HUES48 (cell line): ENCODE measurements at regions not wholly inside any gene's neighbourhood (a gene's known extent, or its start where the extent isn't known, plus 50 kb on each side); places are given as distances from the start of the nearest gene placed in this dataset.
"Not testable (repeated sequence)": the region's sequence is repeated elsewhere in the genome, so short reads cannot be mapped to it uniquely, and the experiment has no call there.

Source experiments
- H3K27ac ChIP-seq: one replicate; pipeline ENCODE4 v1.7.0; 2013; ENCODE audit warnings: low read depth, low read length, inconsistent platforms
- H3K27me3 ChIP-seq: 2 replicates; pipeline ENCODE4 v1.6.1; 2013; ENCODE audit warnings: mild to moderate bottlenecking, low read length; ENCODE audit not compliant: control insufficient read depth, insufficient read depth
- H3K36me3 ChIP-seq: 2 replicates; pipeline ENCODE4 v1.6.1; 2013; ENCODE audit warnings: low read length; ENCODE audit not compliant: control insufficient read depth, insufficient read depth
- H3K4me1 ChIP-seq: 2 replicates; pipeline ENCODE4 v1.6.1; 2013; ENCODE audit warnings: mild to moderate bottlenecking, low read length; ENCODE audit not compliant: control insufficient read depth, insufficient read depth
- H3K4me3 ChIP-seq: 2 replicates; pipeline ENCODE4 v1.5.1; 2013; ENCODE audit warnings: mild to moderate bottlenecking, low read depth, low read length
- H3K9ac ChIP-seq: 2 replicates; pipeline ENCODE4 v1.6.1; 2013; ENCODE audit warnings: mild to moderate bottlenecking, low read depth, low read length, moderate library complexity
- H3K9me3 ChIP-seq: 2 replicates; pipeline ENCODE4 v1.6.1; 2013; ENCODE audit warnings: low read length; ENCODE audit not compliant: control insufficient read depth, insufficient read depth

GRCh38 chr15:31707944-31708702 lies 322.2 kb upstream of the CHRNA7 start:
- not testable (repeated sequence) for H3K4me3 ChIP-seq, H3K36me3 ChIP-seq, H3K9ac ChIP-seq, H3K27me3 ChIP-seq, H3K27ac ChIP-seq, H3K9me3 ChIP-seq, H3K4me1 ChIP-seq

GRCh38 chr15:31708703-31709327 lies 321.5 kb upstream of the CHRNA7 start:
- not testable (repeated sequence) for H3K27ac ChIP-seq, H3K4me1 ChIP-seq, H3K4me3 ChIP-seq, H3K9ac ChIP-seq, H3K9me3 ChIP-seq, H3K36me3 ChIP-seq, H3K27me3 ChIP-seq

- H3K36me3 ChIP-seq, H3K4me3 ChIP-seq, H3K27ac ChIP-seq, H3K9me3 ChIP-seq, H3K4me1 ChIP-seq, H3K9ac ChIP-seq, H3K27me3 ChIP-seq: not testable (repeated sequence)
These were observed 320.8 kb upstream of the CHRNA7 start for GRCh38 chr15:31709479-31709878.

GRCh38 chr15:31710806-31711205 lies 319.5 kb upstream of the CHRNA7 start:
- not testable (repeated sequence) for H3K4me3 ChIP-seq, H3K27me3 ChIP-seq, H3K27ac ChIP-seq, H3K9ac ChIP-seq, H3K4me1 ChIP-seq, H3K36me3 ChIP-seq, H3K9me3 ChIP-seq

DNA sequence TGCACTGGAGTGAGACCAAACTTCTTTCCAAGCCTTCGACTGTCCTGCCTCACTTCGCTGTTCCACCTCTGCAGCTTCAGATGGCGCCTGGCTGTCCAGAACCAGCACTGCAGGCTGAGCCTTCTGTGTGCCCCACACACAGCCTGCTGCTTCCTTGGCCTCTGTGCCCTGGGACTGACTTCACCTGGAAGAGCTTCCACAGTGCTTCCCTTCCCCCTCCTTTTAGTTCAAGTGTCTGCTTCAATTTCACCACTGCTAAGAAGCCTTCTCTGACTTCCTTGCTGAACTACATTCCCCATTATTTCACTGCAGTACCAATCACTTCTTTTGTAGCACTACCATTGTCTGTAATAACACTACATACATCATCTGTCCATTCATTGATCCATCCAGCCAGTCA lies 315.1 kb upstream of the CHRNA7 start:
- not testable (repeated sequence) for H3K4me1 ChIP-seq, H3K27me3 ChIP-seq, H3K9ac ChIP-seq, H3K36me3 ChIP-seq, H3K27ac ChIP-seq, H3K4me3 ChIP-seq, H3K9me3 ChIP-seq

- not testable (repeated sequence) for H3K27me3 ChIP-seq
These were observed 311.7 kb upstream of the CHRNA7 start for GRCh38 chr15:31718625-31719024.

DNA sequence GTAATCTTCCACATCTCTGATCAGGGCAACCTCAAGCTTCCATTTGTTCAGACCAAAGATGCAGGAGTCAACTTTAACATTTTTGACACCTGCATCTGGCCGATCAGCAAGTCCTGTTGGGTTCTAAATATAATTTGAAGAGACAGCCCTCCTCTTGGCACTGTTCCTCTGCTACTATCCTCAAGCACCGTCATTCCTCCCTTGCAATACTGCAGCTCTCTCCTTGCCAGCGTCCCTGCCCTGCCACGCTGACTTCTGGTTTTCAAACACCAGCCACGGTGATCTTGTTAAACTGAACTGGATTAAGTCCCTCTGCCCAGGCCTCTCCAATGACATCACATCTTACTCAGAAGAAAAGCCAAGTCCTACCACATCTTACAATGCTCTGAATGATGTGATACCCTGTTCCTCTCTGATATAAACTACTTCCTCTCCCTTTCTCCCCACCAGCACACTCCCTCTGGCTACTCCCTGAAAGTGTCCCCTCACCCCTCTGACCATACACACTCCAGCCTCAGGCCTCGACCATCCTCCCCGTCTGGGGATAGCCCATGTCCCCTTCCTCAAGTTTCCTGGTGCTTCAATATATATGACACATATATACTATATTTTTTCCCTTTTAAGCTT lies 310.8 kb upstream of the CHRNA7 start:
- not testable (repeated sequence) for H3K9me3 ChIP-seq, H3K36me3 ChIP-seq, H3K4me3 ChIP-seq, H3K4me1 ChIP-seq, H3K9ac ChIP-seq, H3K27ac ChIP-seq, H3K27me3 ChIP-seq

More at GRCh38 chr15:31718625-31719024, 311.7 kb upstream of the CHRNA7 start:
- H3K36me3 ChIP-seq, H3K4me1 ChIP-seq, H3K9me3 ChIP-seq, H3K27ac ChIP-seq, H3K9ac ChIP-seq, H3K4me3 ChIP-seq: not testable (repeated sequence)

DNA sequence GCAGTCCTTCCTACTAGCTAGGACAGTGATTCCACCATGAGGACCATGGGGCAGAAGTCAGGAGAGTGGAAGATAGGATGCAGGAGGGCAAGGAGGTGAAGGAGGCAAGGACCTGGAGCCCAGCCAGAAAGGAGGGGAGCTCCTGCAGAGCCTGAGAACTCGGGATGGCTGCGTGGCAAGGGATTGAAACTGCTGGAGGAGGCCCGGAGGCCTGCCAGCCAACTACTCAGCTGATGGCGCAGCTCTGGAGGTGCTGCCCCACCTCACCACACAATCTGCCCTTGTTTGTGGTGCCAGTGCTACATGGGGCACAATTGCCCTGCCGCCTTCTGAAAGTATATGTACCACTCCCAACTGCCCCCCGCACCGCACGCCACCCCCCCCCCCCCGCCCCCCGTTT lies 307.3 kb upstream of the CHRNA7 start:
- H3K4me3 ChIP-seq, H3K36me3 ChIP-seq, H3K9me3 ChIP-seq, H3K4me1 ChIP-seq, H3K9ac ChIP-seq, H3K27ac ChIP-seq, H3K27me3 ChIP-seq: not testable (repeated sequence)

DNA sequence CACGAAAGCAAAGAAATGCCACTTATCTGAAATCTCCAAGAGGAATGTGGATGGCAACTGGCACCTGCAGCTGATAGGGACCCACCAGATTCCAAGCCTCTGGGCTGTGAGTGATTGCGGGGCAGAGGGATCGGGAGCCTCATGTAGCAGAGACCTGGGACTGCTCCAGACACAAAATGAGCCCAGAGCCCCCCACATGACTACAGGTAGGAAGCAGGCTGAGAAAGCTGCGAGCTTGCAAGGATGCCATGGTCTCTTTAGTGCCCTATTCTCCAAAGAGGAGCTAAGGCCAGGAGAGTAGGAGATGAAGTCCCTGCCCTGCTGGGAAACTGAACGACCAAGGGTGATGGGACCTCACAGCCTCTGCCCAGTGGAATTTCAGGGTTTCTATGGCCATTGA lies 305.4 kb upstream of the CHRNA7 start:
- H3K4me3 ChIP-seq, H3K27me3 ChIP-seq, H3K9ac ChIP-seq, H3K36me3 ChIP-seq, H3K27ac ChIP-seq, H3K4me1 ChIP-seq, H3K9me3 ChIP-seq: not testable (repeated sequence)

DNA sequence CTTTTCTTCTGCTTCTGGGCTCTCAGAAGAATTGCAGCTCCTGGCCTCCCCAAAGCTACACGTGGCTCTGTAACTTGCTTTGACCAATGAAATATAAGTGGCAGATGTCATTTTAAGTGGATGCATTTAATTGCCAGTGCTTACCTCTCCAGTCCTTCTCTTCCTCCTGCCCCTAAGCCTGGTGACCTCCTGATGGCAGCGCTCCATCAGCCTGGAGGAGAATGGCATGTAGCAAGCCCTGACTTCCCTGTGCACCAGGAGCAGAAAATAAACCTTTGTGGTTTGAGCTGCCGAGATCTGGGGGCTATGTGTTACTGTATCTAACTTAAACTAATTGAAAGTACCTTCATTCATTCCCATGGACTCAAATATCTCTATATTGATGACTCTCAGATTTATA lies 304.7 kb upstream of the CHRNA7 start:
- H3K9me3 ChIP-seq, H3K27me3 ChIP-seq, H3K9ac ChIP-seq, H3K27ac ChIP-seq, H3K4me3 ChIP-seq, H3K4me1 ChIP-seq, H3K36me3 ChIP-seq: not testable (repeated sequence)

DNA sequence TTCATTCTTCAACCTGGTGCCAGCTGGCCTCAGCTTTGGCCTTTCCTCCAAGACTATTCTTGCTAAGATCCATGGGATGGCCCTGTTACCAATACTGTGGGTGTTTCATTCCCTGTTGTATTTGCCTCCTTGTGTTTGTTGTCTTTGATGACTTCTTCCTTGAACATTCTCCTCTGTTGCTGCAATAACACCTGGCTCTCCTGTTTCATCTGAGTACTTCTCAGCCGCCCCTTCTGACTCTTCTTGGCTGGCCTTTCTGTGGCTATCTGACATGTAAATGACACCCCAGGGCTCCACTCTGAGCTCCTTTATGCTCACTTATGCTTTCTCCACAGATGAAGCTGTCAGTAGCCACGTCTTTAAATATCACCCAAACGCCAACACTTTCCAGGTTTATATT lies 302.7 kb upstream of the CHRNA7 start:
- Histone ChIP-seq H3K9me3 (no peaks in the 10 kb centered on the region), H3K4me3 (no peak overlapping the region), H3K4me1 (no peaks in the 10 kb centered on the region), H3K27ac (no peak overlapping the region), H3K27me3 (no peaks in the 10 kb centered on the region), H3K36me3 (no peaks in the 10 kb centered on the region), H3K9ac (no peak overlapping the region)
